A549 (cell line): ENCODE measurements at regions not wholly inside any gene's neighbourhood (a gene's known extent, or its start where the extent isn't known, plus 50 kb on each side); places are given as distances from the start of the nearest gene placed in this dataset.

ENCODE experiments used
- EHF ChIP-seq: fragments of 250-450 bp; sonication (Bioruptor Pico); IDR thresholded peaks from 2 replicates; pipeline ENCODE4 v1.5.0; 2020; ENCODE audit warnings: mild to moderate bottlenecking
- EP300 ChIP-seq, 2 experiments: fragments of >200 bp; sonication (Bioruptor Twin); formaldehyde crosslinking; IDR thresholded peaks; 2 replicates in 1 of 2; 3 replicates in 1 of 2; pipeline ENCODE4 v1.6.1; 2016 to 2017
- FOSL2 ChIP-seq, 2 experiments: fragments of 450-650 bp in 1 of 2; fragments of >200 bp in 1 of 2; sonication (Bioruptor Twin) in 1 of 2; formaldehyde crosslinking; IDR thresholded peaks; 2 replicates each; pipeline versions ENCODE4 v1.5.0 to v1.6.1; 2016 to 2020; ENCODE audit warnings: mild to moderate bottlenecking in 1 of 2, moderate library complexity in 1 of 2
- JUN ChIP-seq, 2 experiments: fragments of >200 bp; sonication (Bioruptor Twin); formaldehyde crosslinking; IDR thresholded peaks; 2 replicates in 1 of 2; 3 replicates in 1 of 2; pipeline ENCODE4 v1.6.1; 2016 to 2017
- POLR2A ChIP-seq: IDR thresholded peaks from 2 replicates; pipeline ENCODE4 v1.6.1; 2012; ENCODE audit warnings: mild to moderate bottlenecking, low read length
- RNF2 ChIP-seq: fragments of 200-600 bp; sonication (generic); IDR thresholded peaks from 2 replicates; pipeline ENCODE4 v1.6.1; 2016; ENCODE audit warnings: low read depth, mild to moderate bottlenecking, antibody characterized with exemption, moderate library complexity, borderline replicate concordance
- SREBF2 ChIP-seq: fragments of 450-650 bp; IDR thresholded peaks from 2 replicates; pipeline ENCODE4 v1.6.1; 2014; ENCODE audit warnings: mild to moderate bottlenecking, moderate library complexity
- TF ChIP-seq, protein P1 (sequence below): fragments of >200 bp; sonication (Bioruptor Twin); formaldehyde crosslinking; IDR thresholded peaks from 3 replicates; pipeline ENCODE4 v1.5.1; 2016
- TF ChIP-seq, protein P2 (sequence below): IDR thresholded peaks from 2 replicates; pipeline ENCODE4 v1.6.1; 2012
- TF ChIP-seq, protein P3 (sequence below): IDR thresholded peaks from 2 replicates; pipeline ENCODE4 v1.6.1; 2012
- TF ChIP-seq, protein P4 (sequence below): fragments of 200-600 bp; sonication (generic); IDR thresholded peaks from 2 replicates; pipeline ENCODE4 v1.6.1; 2016; ENCODE audit warnings: antibody characterized with exemption, mild to moderate bottlenecking, moderate library complexity

DNA sequence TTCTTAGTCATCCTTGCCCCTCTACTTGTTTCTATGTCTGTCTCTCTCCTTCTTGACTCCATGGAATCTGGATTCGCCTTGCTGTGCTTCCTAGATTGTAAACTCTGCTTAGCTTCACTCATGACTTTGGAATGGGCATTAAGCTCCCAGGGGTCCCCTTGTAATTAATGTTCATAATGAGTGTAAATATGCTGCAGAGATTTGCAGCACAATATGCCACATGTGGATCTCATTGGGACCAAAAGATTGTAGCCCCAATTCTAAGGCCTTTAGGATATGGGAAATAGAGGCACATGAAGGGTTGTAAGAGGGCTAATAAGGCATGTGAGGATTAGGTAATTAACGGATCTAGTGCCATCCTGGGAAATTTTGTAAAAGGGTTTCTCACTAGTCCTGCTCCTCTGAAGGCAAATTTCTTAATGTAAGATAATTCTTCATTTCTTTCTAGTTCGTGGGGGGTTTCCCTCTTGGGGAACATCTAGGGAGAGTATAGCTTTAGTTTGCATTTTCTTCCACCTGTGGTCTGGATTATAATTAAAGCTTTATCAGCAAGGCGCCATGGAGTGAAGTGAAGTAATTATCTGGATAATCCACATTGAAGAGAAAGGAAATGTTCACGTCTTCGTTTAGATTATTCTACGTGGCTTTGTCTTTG, 659.2 kb upstream of the PLXNA2 start:
- TF ChIP-seq, protein P1, sequence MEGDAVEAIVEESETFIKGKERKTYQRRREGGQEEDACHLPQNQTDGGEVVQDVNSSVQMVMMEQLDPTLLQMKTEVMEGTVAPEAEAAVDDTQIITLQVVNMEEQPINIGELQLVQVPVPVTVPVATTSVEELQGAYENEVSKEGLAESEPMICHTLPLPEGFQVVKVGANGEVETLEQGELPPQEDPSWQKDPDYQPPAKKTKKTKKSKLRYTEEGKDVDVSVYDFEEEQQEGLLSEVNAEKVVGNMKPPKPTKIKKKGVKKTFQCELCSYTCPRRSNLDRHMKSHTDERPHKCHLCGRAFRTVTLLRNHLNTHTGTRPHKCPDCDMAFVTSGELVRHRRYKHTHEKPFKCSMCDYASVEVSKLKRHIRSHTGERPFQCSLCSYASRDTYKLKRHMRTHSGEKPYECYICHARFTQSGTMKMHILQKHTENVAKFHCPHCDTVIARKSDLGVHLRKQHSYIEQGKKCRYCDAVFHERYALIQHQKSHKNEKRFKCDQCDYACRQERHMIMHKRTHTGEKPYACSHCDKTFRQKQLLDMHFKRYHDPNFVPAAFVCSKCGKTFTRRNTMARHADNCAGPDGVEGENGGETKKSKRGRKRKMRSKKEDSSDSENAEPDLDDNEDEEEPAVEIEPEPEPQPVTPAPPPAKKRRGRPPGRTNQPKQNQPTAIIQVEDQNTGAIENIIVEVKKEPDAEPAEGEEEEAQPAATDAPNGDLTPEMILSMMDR = no peak
- TF ChIP-seq, protein P2, sequence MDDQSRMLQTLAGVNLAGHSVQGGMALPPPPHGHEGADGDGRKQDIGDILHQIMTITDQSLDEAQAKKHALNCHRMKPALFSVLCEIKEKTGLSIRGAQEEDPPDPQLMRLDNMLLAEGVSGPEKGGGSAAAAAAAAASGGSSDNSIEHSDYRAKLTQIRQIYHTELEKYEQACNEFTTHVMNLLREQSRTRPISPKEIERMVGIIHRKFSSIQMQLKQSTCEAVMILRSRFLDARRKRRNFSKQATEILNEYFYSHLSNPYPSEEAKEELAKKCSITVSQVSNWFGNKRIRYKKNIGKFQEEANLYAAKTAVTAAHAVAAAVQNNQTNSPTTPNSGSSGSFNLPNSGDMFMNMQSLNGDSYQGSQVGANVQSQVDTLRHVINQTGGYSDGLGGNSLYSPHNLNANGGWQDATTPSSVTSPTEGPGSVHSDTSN = no peak
- TF ChIP-seq POLR2A (no peak), FOSL2 (IDR thresholded peaks at IDR 0.05) (no peak), FOSL2 (CRISPR knock-in tag; IDR thresholded peaks at IDR 0.05) (no peak), EP300 (IDR thresholded peaks at IDR 0.05) (no peak), RNF2 (no peak), JUN (IDR thresholded peaks at IDR 0.05) (no peak), SREBF2 (no peak), EHF (CRISPR knock-in tag) (no peak)
- TF ChIP-seq, protein P3, sequence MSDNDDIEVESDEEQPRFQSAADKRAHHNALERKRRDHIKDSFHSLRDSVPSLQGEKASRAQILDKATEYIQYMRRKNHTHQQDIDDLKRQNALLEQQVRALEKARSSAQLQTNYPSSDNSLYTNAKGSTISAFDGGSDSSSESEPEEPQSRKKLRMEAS = no peak
- TF ChIP-seq, protein P4, sequence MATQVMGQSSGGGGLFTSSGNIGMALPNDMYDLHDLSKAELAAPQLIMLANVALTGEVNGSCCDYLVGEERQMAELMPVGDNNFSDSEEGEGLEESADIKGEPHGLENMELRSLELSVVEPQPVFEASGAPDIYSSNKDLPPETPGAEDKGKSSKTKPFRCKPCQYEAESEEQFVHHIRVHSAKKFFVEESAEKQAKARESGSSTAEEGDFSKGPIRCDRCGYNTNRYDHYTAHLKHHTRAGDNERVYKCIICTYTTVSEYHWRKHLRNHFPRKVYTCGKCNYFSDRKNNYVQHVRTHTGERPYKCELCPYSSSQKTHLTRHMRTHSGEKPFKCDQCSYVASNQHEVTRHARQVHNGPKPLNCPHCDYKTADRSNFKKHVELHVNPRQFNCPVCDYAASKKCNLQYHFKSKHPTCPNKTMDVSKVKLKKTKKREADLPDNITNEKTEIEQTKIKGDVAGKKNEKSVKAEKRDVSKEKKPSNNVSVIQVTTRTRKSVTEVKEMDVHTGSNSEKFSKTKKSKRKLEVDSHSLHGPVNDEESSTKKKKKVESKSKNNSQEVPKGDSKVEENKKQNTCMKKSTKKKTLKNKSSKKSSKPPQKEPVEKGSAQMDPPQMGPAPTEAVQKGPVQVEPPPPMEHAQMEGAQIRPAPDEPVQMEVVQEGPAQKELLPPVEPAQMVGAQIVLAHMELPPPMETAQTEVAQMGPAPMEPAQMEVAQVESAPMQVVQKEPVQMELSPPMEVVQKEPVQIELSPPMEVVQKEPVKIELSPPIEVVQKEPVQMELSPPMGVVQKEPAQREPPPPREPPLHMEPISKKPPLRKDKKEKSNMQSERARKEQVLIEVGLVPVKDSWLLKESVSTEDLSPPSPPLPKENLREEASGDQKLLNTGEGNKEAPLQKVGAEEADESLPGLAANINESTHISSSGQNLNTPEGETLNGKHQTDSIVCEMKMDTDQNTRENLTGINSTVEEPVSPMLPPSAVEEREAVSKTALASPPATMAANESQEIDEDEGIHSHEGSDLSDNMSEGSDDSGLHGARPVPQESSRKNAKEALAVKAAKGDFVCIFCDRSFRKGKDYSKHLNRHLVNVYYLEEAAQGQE = no peak
